ENCODE measurements at regions not wholly inside any gene's neighbourhood (a gene's known extent, or its start where the extent isn't known, plus 50 kb on each side); places are given as distances from the start of the nearest gene placed in this dataset.

GRCh38 chr15:97680606-97681220, 279.8 kb upstream of the ARRDC4 start:
- no peak overlapping the region for H3K4me3 ChIP-seq (ENCODE audit: low read length)
- TF ChIP-seq ZNF274 (IDR thresholded peaks at IDR 0.05; ENCODE audit: low read depth, low read length) = no peak

GRCh38 chr15:97683831-97684230, 276.7 kb upstream of the ARRDC4 start:
- H3K4me3 ChIP-seq (ENCODE audit: low read length) = no peak overlapping the region
- TF ChIP-seq ZNF274 (IDR thresholded peaks at IDR 0.05; ENCODE audit: low read depth, low read length) = no peak

- H3K4me3 ChIP-seq (ENCODE audit: low read length) = no peak overlapping the region
- TF ChIP-seq ZNF274 (IDR thresholded peaks at IDR 0.05; ENCODE audit: low read depth, low read length) = no peak
Measured at GRCh38 chr15:97684249-97684648, 276.3 kb upstream of the ARRDC4 start.

- no peak overlapping the region for H3K4me3 ChIP-seq (ENCODE audit: low read length)
- no peak for TF ChIP-seq ZNF274 (IDR thresholded peaks at IDR 0.05; ENCODE audit: low read depth, low read length)
Measured at GRCh38 chr15:97686324-97686723, 274.2 kb upstream of the ARRDC4 start.

- no peak for TF ChIP-seq ZNF274 (IDR thresholded peaks at IDR 0.05; ENCODE audit: low read depth, low read length)
- no peak overlapping the region for H3K4me3 ChIP-seq (ENCODE audit: low read length)
Measured at GRCh38 chr15:97687654-97688053, 272.8 kb upstream of the ARRDC4 start.

GRCh38 chr15:97688177-97688576, 272.3 kb upstream of the ARRDC4 start:
- no peak overlapping the region for H3K4me3 ChIP-seq (ENCODE audit: low read length)
- TF ChIP-seq ZNF274 (IDR thresholded peaks at IDR 0.05; ENCODE audit: low read depth, low read length) = no peak

GRCh38 chr15:97688886-97689285, 271.6 kb upstream of the ARRDC4 start:
- H3K4me3 ChIP-seq (ENCODE audit: low read length) = no peak overlapping the region
- no peak for TF ChIP-seq ZNF274 (IDR thresholded peaks at IDR 0.05; ENCODE audit: low read depth, low read length)

GRCh38 chr15:97691078-97691477, 269.4 kb upstream of the ARRDC4 start:
- TF ChIP-seq ZNF274 (IDR thresholded peaks at IDR 0.05; ENCODE audit: low read depth, low read length) = no peak
- no peak overlapping the region for H3K4me3 ChIP-seq (ENCODE audit: low read length)

GRCh38 chr15:97691799-97692198, 268.7 kb upstream of the ARRDC4 start:
- TF ChIP-seq ZNF274 (IDR thresholded peaks at IDR 0.05; ENCODE audit: low read depth, low read length) = no peak
- no peak overlapping the region for H3K4me3 ChIP-seq (ENCODE audit: low read length)

- no peak for TF ChIP-seq ZNF274 (IDR thresholded peaks at IDR 0.05; ENCODE audit: low read depth, low read length)
- no peak overlapping the region for H3K4me3 ChIP-seq (ENCODE audit: low read length)
Measured at GRCh38 chr15:97692301-97693015, 268.0 kb upstream of the ARRDC4 start.

- no peak for TF ChIP-seq ZNF274 (IDR thresholded peaks at IDR 0.05; ENCODE audit: low read depth, low read length)
- H3K4me3 ChIP-seq (ENCODE audit: low read length) = no peak overlapping the region
Measured at GRCh38 chr15:97694456-97694855, 266.0 kb upstream of the ARRDC4 start.

GRCh38 chr15:97703400-97703799, 257.1 kb upstream of the ARRDC4 start:
- H3K4me3 ChIP-seq (ENCODE audit: low read length) = no peak overlapping the region
- no peak for TF ChIP-seq ZNF274 (IDR thresholded peaks at IDR 0.05; ENCODE audit: low read depth, low read length)

- no peak overlapping the region for H3K4me3 ChIP-seq (ENCODE audit: low read length)
- TF ChIP-seq ZNF274 (IDR thresholded peaks at IDR 0.05; ENCODE audit: low read depth, low read length) = no peak
Measured at GRCh38 chr15:97706059-97706458, 254.4 kb upstream of the ARRDC4 start.

GRCh38 chr15:97708252-97708651, 252.3 kb upstream of the ARRDC4 start:
- H3K4me3 ChIP-seq (ENCODE audit: low read length) = no peak overlapping the region
- no peak for TF ChIP-seq ZNF274 (IDR thresholded peaks at IDR 0.05; ENCODE audit: low read depth, low read length)

- H3K4me3 ChIP-seq (ENCODE audit: low read length) = no peak overlapping the region
- TF ChIP-seq ZNF274 (IDR thresholded peaks at IDR 0.05; ENCODE audit: low read depth, low read length) = no peak
Measured at GRCh38 chr15:97712530-97712929, 248.0 kb upstream of the ARRDC4 start.
